Panc1 (cell line): ENCODE measurements at regions not wholly inside any gene's neighbourhood (a gene's known extent, or its start where the extent isn't known, plus 50 kb on each side); places are given as distances from the start of the nearest gene placed in this dataset.

Source experiments
- POLR2AphosphoS5 ChIP-seq: IDR thresholded peaks from 2 replicates; pipeline ENCODE4 v1.6.1; 2012; ENCODE audit warnings: mild to moderate bottlenecking, low read depth, low read length, moderate library complexity
- SIN3A ChIP-seq: IDR thresholded peaks from 2 replicates; pipeline ENCODE4 v1.6.1; 2012; ENCODE audit warnings: low read depth, mild to moderate bottlenecking, low read length, moderate library complexity, borderline replicate concordance; ENCODE audit not compliant: insufficient read depth
- TCF7L2 ChIP-seq: IDR thresholded peaks from 2 replicates; pipeline ENCODE4 v1.6.1; 2011; ENCODE audit warnings: mild to moderate bottlenecking, low read depth, low read length, inconsistent platforms
- TF ChIP-seq, protein P1 (sequence below): fragments of 450-650 bp; IDR thresholded peaks from 2 replicates; pipeline ENCODE4 v1.5.1; 2017; ENCODE audit warnings: mild to moderate bottlenecking
- TF ChIP-seq, protein P2 (sequence below), 2 experiments: IDR thresholded peaks; 2 replicates each; pipeline ENCODE4 v1.6.1; 2011 to 2012; ENCODE audit warnings: low read depth in 2 of 2, control low read depth in 1 of 2, low read length in 1 of 2, mild to moderate bottlenecking in 1 of 2, moderate library complexity in 1 of 2; ENCODE audit not compliant: insufficient read depth in 1 of 2

DNA sequence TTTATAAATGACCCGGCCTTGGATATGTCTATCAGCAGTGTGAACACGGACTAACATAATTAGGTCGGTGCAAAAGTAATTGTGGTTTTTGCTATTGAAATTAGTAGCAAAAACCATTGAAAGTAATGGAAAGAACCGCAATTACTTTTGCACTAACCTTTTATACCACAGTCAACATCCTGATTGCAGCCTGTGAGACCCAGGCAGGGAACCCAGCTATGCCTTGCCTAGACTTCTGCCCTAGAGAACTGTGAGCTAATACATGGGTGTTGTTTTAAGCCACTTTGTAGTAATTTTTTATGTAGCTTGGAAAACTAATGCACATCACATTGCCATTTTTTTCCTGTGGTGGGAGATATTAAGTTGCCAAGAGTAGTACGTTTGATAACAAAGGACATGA lies 120.7 kb downstream of the SCG2 start:
- TF ChIP-seq POLR2AphosphoS5, result no peak
- TF ChIP-seq TCF7L2, result no peak
- TF ChIP-seq, protein P1, sequence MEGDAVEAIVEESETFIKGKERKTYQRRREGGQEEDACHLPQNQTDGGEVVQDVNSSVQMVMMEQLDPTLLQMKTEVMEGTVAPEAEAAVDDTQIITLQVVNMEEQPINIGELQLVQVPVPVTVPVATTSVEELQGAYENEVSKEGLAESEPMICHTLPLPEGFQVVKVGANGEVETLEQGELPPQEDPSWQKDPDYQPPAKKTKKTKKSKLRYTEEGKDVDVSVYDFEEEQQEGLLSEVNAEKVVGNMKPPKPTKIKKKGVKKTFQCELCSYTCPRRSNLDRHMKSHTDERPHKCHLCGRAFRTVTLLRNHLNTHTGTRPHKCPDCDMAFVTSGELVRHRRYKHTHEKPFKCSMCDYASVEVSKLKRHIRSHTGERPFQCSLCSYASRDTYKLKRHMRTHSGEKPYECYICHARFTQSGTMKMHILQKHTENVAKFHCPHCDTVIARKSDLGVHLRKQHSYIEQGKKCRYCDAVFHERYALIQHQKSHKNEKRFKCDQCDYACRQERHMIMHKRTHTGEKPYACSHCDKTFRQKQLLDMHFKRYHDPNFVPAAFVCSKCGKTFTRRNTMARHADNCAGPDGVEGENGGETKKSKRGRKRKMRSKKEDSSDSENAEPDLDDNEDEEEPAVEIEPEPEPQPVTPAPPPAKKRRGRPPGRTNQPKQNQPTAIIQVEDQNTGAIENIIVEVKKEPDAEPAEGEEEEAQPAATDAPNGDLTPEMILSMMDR, result no peak
- TF ChIP-seq, protein P2, sequence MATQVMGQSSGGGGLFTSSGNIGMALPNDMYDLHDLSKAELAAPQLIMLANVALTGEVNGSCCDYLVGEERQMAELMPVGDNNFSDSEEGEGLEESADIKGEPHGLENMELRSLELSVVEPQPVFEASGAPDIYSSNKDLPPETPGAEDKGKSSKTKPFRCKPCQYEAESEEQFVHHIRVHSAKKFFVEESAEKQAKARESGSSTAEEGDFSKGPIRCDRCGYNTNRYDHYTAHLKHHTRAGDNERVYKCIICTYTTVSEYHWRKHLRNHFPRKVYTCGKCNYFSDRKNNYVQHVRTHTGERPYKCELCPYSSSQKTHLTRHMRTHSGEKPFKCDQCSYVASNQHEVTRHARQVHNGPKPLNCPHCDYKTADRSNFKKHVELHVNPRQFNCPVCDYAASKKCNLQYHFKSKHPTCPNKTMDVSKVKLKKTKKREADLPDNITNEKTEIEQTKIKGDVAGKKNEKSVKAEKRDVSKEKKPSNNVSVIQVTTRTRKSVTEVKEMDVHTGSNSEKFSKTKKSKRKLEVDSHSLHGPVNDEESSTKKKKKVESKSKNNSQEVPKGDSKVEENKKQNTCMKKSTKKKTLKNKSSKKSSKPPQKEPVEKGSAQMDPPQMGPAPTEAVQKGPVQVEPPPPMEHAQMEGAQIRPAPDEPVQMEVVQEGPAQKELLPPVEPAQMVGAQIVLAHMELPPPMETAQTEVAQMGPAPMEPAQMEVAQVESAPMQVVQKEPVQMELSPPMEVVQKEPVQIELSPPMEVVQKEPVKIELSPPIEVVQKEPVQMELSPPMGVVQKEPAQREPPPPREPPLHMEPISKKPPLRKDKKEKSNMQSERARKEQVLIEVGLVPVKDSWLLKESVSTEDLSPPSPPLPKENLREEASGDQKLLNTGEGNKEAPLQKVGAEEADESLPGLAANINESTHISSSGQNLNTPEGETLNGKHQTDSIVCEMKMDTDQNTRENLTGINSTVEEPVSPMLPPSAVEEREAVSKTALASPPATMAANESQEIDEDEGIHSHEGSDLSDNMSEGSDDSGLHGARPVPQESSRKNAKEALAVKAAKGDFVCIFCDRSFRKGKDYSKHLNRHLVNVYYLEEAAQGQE (IDR thresholded peaks at IDR 0.05; ENCODE audit: insufficient read depth in 1 of 2, low read depth in 2 of 2, low read length in 1 of 2), result no peak
- no peak for TF ChIP-seq SIN3A
